Mesenchymal stem cell (in vitro differentiated cells and primary cell): ENCODE measurements at regions not wholly inside any gene's neighbourhood (a gene's known extent, or its start where the extent isn't known, plus 50 kb on each side); places are given as distances from the start of the nearest gene placed in this dataset.

Source experiments
- DNase-seq: peaks from one replicate; pipeline ENCODE4 v3.0.0-alpha.2; 2013
- H2AFZ ChIP-seq: one replicate; pipeline ENCODE4 v1.6.1; 2013; ENCODE audit warnings: low read depth, mild to moderate bottlenecking, control low read depth, inconsistent platforms, low read length, moderate library complexity
- H2AK5ac ChIP-seq: 2 replicates; pipeline ENCODE4 v1.6.1; 2013; ENCODE audit warnings: low read length, moderate library complexity, mild to moderate bottlenecking, inconsistent platforms; ENCODE audit not compliant: severe bottlenecking
- H2BK120ac ChIP-seq: one replicate; pipeline ENCODE4 v1.6.1; 2013; ENCODE audit warnings: low read depth, mild to moderate bottlenecking, inconsistent platforms, low read length, moderate library complexity
- H2BK12ac ChIP-seq, 2 experiments: one replicate each; pipeline ENCODE4 v1.6.1; 2013; ENCODE audit warnings: inconsistent platforms in 2 of 2, low read length in 2 of 2, mild to moderate bottlenecking in 2 of 2, moderate library complexity in 2 of 2, control low read depth in 1 of 2
- H2BK15ac ChIP-seq: one replicate; pipeline ENCODE4 v1.6.1; 2013; ENCODE audit warnings: mild to moderate bottlenecking, low read depth, inconsistent platforms; ENCODE audit not compliant: poor library complexity, severe bottlenecking
- H2BK5ac ChIP-seq: 2 replicates; pipeline ENCODE4 v1.6.1; 2013; ENCODE audit warnings: low read depth, mild to moderate bottlenecking, low read length, control low read depth, inconsistent platforms; ENCODE audit not compliant: poor library complexity, severe bottlenecking
- H3K14ac ChIP-seq, 2 experiments: one replicate each; pipeline ENCODE4 v1.6.1; 2013; ENCODE audit warnings: inconsistent platforms in 2 of 2, low read length in 2 of 2, control low read depth in 1 of 2, mild to moderate bottlenecking in 1 of 2, moderate library complexity in 1 of 2
- H3K18ac ChIP-seq, 2 experiments: one replicate each; pipeline ENCODE4 v1.6.1; 2013; ENCODE audit warnings: inconsistent platforms in 2 of 2, low read length in 2 of 2, control low read depth in 1 of 2, low read depth in 1 of 2, mild to moderate bottlenecking in 1 of 2
- H3K23ac ChIP-seq, 2 experiments: one replicate each; pipeline ENCODE4 v1.6.1; 2013; ENCODE audit warnings: inconsistent platforms in 2 of 2, low read length in 2 of 2, mild to moderate bottlenecking in 2 of 2, moderate library complexity in 2 of 2, control low read depth in 1 of 2
- H3K27ac ChIP-seq: 2 replicates; pipeline ENCODE4 v1.5.1; 2013; ENCODE audit warnings: mild to moderate bottlenecking, moderate library complexity, low read length, control low read depth, inconsistent platforms; ENCODE audit not compliant: poor library complexity, severe bottlenecking
- H3K27me3 ChIP-seq, 2 experiments: 2 replicates each; pipeline versions ENCODE4 v1.6.1 to v1.7.0; 2013; ENCODE audit warnings: low read length in 2 of 2, mild to moderate bottlenecking in 2 of 2, moderate library complexity in 2 of 2, control low read depth in 1 of 2, inconsistent platforms in 1 of 2; ENCODE audit not compliant: control insufficient read depth in 1 of 2, insufficient read depth in 1 of 2
- H3K36me3 ChIP-seq, 2 experiments: 2 replicates each; pipeline versions ENCODE4 v1.6.1 to v1.7.0; 2013; ENCODE audit warnings: low read length in 2 of 2, control low read depth in 1 of 2, inconsistent platforms in 1 of 2, low read depth in 1 of 2, mild to moderate bottlenecking in 1 of 2; ENCODE audit not compliant: insufficient read depth in 2 of 2, control insufficient read depth in 1 of 2
- H3K4ac ChIP-seq, 2 experiments: one replicate each; pipeline ENCODE4 v1.6.1; 2013; ENCODE audit warnings: inconsistent platforms in 2 of 2, low read length in 2 of 2, mild to moderate bottlenecking in 2 of 2, moderate library complexity in 2 of 2, control low read depth in 1 of 2, low read depth in 1 of 2
- H3K4me1 ChIP-seq: 2 replicates; pipeline ENCODE4 v1.6.1; 2013; ENCODE audit warnings: low read depth, low read length, control low read depth; ENCODE audit not compliant: control insufficient read depth, insufficient read depth
- H3K4me2 ChIP-seq: 2 replicates; pipeline ENCODE4 v1.6.1; 2013; ENCODE audit warnings: low read length, mild to moderate bottlenecking, inconsistent platforms; ENCODE audit not compliant: poor library complexity, severe bottlenecking
- H3K4me3 ChIP-seq, 2 experiments: 2 replicates each; pipeline versions ENCODE4 v1.5.1 to v1.7.0; 2013; ENCODE audit warnings: low read length in 2 of 2, mild to moderate bottlenecking in 2 of 2, control low read depth in 1 of 2, low read depth in 1 of 2; ENCODE audit not compliant: insufficient read depth in 1 of 2
- H3K79me1 ChIP-seq: replicated peaks from 2 replicates; pipeline ENCODE4 v1.6.1; 2013; ENCODE audit warnings: mild to moderate bottlenecking, control low read depth, low read length, inconsistent platforms; ENCODE audit not compliant: poor library complexity, severe bottlenecking
- H3K9ac ChIP-seq: 2 replicates; pipeline ENCODE4 v1.7.0; 2013; ENCODE audit warnings: mild to moderate bottlenecking, low read length, moderate library complexity
- H3K9me3 ChIP-seq: 2 replicates; pipeline ENCODE4 v1.7.0; 2013; ENCODE audit warnings: mild to moderate bottlenecking, low read length; ENCODE audit not compliant: control insufficient read depth
- H4K8ac ChIP-seq: one replicate; pipeline ENCODE4 v1.6.1; 2013; ENCODE audit warnings: inconsistent platforms, mild to moderate bottlenecking, low read length, moderate library complexity
- H4K91ac ChIP-seq: one replicate; pipeline ENCODE4 v1.6.1; 2013; ENCODE audit warnings: mild to moderate bottlenecking, low read length, inconsistent platforms
- WGBS: methylation state at CpG from one replicate; pipeline ENCODE4 v1.1.7; 2013; ENCODE audit warnings: mixed read lengths; 5-methylcytosine and 5-hydroxymethylcytosine counted together

DNA sequence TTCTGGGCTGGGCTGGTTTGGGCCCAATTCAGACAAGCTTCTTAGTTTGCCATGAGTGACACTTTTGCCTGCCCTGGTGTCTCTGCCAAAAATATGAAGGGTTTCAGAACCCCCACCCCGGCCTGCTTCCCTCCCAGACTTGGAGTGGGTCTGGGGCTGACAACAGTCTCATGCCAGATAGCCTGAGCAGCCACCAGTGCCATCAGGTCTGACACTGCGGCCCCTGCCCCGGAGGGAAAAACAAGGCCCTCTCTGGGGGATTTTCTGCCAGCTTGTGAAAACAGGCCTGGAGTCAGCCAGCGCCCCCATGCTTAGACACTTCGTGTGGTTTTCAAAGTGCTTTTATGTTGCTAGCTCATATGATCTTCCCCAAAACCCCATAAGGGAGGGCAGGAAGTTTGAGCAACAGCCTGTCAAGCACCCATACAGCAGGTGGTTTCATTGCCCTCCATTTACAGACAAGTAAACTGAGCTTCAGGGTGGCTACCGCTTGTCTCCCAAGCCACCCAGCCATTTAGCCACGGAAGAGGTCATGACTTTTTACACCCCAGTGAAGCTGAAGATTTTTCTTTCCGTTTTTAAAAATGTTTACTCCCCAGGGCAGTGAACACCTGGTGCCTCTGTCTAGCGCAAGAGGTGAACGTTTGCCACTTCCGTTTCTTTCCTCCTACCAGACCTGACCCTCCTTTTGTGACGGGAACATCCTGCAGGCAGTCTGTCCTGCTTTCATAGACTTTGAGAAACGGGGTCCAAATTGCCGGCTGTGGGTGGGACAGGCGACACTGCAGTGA is 300.6 kb downstream of the SEC14L1 start:
- Histone ChIP-seq H3K27me3 (no peaks in the 10 kb centered on the region), H4K8ac (no peak overlapping the region)
- 72% methylated on average over 15 of the region's 15 CpGs for WGBS

DNA sequence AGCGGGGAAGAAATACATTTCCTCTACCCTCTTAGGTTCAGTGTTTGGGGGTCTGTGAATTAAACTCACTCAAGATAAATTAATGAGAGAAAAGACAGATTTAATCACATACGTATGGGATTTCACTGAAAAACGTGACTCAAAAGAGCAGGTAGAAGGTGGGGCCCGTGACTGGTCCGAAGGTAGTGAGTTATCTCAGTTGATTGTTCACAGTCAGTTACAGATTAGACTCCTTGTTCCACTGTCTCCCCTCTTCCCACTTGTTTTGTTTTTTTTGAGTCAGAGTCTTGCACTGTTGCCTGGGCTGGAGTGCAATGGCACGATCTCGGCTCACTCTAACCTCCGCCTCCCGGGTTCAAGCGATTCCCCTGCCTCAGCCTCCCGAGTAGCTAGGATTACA is 301.2 kb downstream of the SEC14L1 start:
- peak overlapping the region; percentile 27 for H3K27ac ChIP-seq
- no peak for DNase-seq
- no peak overlapping the region for H2BK12ac ChIP-seq
- WGBS, result 97% methylated on average over 11 of the region's 11 CpGs
- H4K91ac ChIP-seq, result no peak overlapping the region
- H3K9ac ChIP-seq, result no peak overlapping the region
- H3K23ac ChIP-seq, result no peak overlapping the region
- no peak overlapping the region for H3K18ac ChIP-seq
- H2BK120ac ChIP-seq, result no peak overlapping the region
- H3K14ac ChIP-seq, result no peak overlapping the region
- no peak overlapping the region for H2AFZ ChIP-seq
- no peaks in the 10 kb centered on the region for H3K9me3 ChIP-seq
- H2AK5ac ChIP-seq, result no peak overlapping the region
- no peak overlapping the region for H2BK5ac ChIP-seq
- H3K36me3 ChIP-seq, result peaks cover 0 to 33% of the 10 kb centered on the region in 2 experiments
- H3K4ac ChIP-seq, result no peak overlapping the region
- H4K8ac ChIP-seq, result no peak overlapping the region
- H3K4me3 ChIP-seq, result no peak overlapping the region
- H3K4me1 ChIP-seq, result peaks cover 61% of the 10 kb centered on the region
- H3K4me2 ChIP-seq, result no peak overlapping the region
- H2BK15ac ChIP-seq, result no peak overlapping the region
- no peaks in the 10 kb centered on the region for H3K27me3 ChIP-seq
- peaks cover 30% of the 10 kb centered on the region for H3K79me1 ChIP-seq

More for the DNA sequence above, 300.6 kb downstream of the SEC14L1 start:
- Histone ChIP-seq H3K36me3 (peaks cover 0 to 33% of the 10 kb centered on the region in 2 experiments), H3K23ac (no peak overlapping the region), H3K4me1 (peaks cover 67% of the 10 kb centered on the region), H4K91ac (no peak overlapping the region), H2BK5ac (no peak overlapping the region), H2BK12ac (peak overlapping the region in 1 of 2 experiments; percentile 17), H3K4ac (no peak overlapping the region), H2AFZ (no peak overlapping the region), H2BK15ac (no peak overlapping the region), H3K4me3 (no peak overlapping the region), H3K18ac (peak overlapping the region; percentile 12 to 34), H3K4me2 (no peak overlapping the region), H3K9ac (peak overlapping the region; percentile 50), H2AK5ac (peak overlapping the region; percentile 27), H3K9me3 (no peaks in the 10 kb centered on the region), H3K79me1 (peaks cover 32% of the 10 kb centered on the region), H3K14ac (no peak overlapping the region), H2BK120ac (no peak overlapping the region), H3K27ac (peak overlapping the region; percentile 46)
- DNase-seq, result no peak

DNA sequence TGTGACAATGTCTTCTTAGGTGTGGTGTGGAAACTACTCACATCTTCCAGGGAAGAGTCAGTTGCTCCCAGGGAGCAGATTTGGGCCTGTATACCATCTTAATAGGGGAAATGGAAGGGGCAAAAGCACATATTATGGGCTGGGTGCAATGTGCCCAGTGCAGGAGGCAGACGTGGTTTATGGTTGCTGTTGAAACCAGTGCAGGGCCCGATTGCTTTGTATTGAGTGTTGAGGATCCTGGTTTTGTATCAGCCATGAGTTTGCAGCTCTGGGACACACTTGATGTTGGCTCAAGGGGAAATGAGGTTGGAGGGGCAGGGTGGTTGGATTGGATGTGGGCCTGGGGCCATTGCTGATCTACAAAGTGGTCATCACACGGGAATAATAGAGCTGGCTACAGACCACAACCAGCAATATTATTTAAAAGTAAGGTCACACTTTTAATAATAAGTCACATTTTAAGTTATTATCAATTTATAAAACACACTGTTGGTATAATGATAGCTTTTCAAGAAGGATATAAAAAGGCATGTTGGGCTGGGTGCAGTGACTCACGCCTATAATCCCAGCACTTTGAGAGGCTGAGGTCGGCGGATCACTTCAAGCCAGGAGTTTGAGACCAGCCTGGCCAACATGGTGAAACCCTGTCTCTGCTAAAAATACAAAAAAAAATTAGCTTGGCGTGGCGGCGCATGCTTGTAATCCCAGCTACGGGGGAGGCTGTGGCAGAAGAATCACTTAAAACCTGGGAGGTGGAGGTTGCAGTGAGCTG is 302.4 kb downstream of the SEC14L1 start:
- no peaks in the 10 kb centered on the region for H3K9me3 ChIP-seq
- H2BK12ac ChIP-seq, result peak overlapping the region in 1 of 2 experiments; percentile 60
- H2BK15ac ChIP-seq, result no peak overlapping the region
- H2AK5ac ChIP-seq, result peak overlapping the region; percentile 41
- H3K14ac ChIP-seq, result peak overlapping the region in 1 of 2 experiments; percentile 56
- peak overlapping the region; percentile 51 for H3K27ac ChIP-seq
- peaks cover 33% of the 10 kb centered on the region for H3K79me1 ChIP-seq
- no peak overlapping the region for H3K4me3 ChIP-seq
- peaks cover 56% of the 10 kb centered on the region for H3K4me1 ChIP-seq
- H4K8ac ChIP-seq, result peak overlapping the region; percentile 27
- H2BK120ac ChIP-seq, result no peak overlapping the region
- H3K27me3 ChIP-seq, result no peaks in the 10 kb centered on the region
- H4K91ac ChIP-seq, result no peak overlapping the region
- WGBS, result 62% methylated on average over 9 of the region's 10 CpGs
- DNase-seq, result no peak
- no peak overlapping the region for H2BK5ac ChIP-seq
- peak overlapping the region in 1 of 2 experiments; percentile 49 for H3K18ac ChIP-seq
- H2AFZ ChIP-seq, result no peak overlapping the region
- peak overlapping the region in 1 of 2 experiments; percentile 61 for H3K23ac ChIP-seq
- H3K36me3 ChIP-seq, result peaks cover 8 to 34% of the 10 kb centered on the region in 2 experiments
- no peak overlapping the region for H3K9ac ChIP-seq
- H3K4me2 ChIP-seq, result no peak overlapping the region
- H3K4ac ChIP-seq, result peak overlapping the region; percentile 13 to 19

DNA sequence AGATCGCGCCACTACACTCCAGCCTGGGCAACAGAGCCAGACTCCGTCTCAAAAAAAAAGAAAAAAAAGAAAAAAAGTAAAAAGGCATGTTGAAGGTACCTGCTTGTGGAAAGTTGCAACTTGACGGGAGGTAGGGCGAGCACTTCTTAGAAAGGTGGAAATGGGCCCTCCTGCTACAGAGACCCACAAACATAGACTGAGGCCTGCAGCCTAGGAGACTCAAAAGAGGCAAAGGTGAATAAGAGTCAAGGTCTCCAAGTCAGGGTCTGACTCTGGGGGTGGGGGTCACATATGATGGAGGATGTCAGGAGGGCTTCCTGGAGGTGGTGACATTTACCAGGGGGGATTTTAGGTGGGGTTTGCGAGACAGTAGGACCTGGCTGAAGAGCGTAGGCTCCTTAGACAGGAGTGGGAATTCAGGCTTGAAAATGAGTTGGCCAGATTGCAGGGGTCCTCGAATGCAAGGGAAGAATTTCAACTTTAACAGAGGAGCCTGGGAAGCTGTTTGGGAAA is 303.0 kb downstream of the SEC14L1 start:
- Histone ChIP-seq H4K8ac (peak overlapping the region; percentile 7), H3K4me3 (no peak overlapping the region), H2BK5ac (no peak overlapping the region), H3K9me3 (no peaks in the 10 kb centered on the region), H3K4ac (peak overlapping the region in 1 of 2 experiments; percentile 42), H2AK5ac (no peak overlapping the region), H2BK120ac (no peak overlapping the region), H3K27ac (no peak overlapping the region), H2AFZ (no peak overlapping the region), H3K4me1 (peaks cover 52% of the 10 kb centered on the region), H3K9ac (peak overlapping the region; percentile 66), H3K27me3 (no peaks in the 10 kb centered on the region), H4K91ac (no peak overlapping the region), H3K36me3 (peaks cover 8 to 33% of the 10 kb centered on the region in 2 experiments), H3K79me1 (peaks cover 30% of the 10 kb centered on the region), H3K23ac (no peak overlapping the region), H3K14ac (no peak overlapping the region), H3K4me2 (no peak overlapping the region), H2BK15ac (no peak overlapping the region), H3K18ac (peak overlapping the region; percentile 35 to 84), H2BK12ac (peak overlapping the region in 1 of 2 experiments; percentile 63)
- 94% methylated on average over 8 of the region's 8 CpGs for WGBS
- no peak for DNase-seq
